ENCODE measurements at regions not wholly inside any gene's neighbourhood (a gene's known extent, or its start where the extent isn't known, plus 50 kb on each side); places are given as distances from the start of the nearest gene placed in this dataset.

GRCh38 chr6:63371104-63371715, 51.4 kb upstream of the LGSN start:
- Histone ChIP-seq H3K4me1 (ENCODE audit: insufficient read depth, low read length) (no peaks in the 10 kb centered on the region), H3K9me3 (ENCODE audit: low read length) (no peaks in the 10 kb centered on the region), H3K27me3 (ENCODE audit: insufficient read depth, low read length, poor library complexity, severe bottlenecking) (no peaks in the 10 kb centered on the region), H3K4me3 (ENCODE audit: low read length) (no peak overlapping the region), H3K36me3 (ENCODE audit: insufficient read depth, low read length) (no peaks in the 10 kb centered on the region), H3K27ac (ENCODE audit: low read depth, low read length) (no peak overlapping the region)
- Mint-ChIP-seq H3K4me1 (no peaks in the 10 kb centered on the region), H3K27me3 (no peaks in the 10 kb centered on the region), H3K27ac (no peak overlapping the region), H3K36me3 (no peaks in the 10 kb centered on the region), H3K4me3 (no peak overlapping the region), H3K9me3 (peaks cover 3 to 17% (median 8%) of the 10 kb centered on the region in 5 donors)
- ChIA-PET CTCF (no interaction called here), POLR2A (no interaction called here)
- DNase-seq, result no peak

GRCh38 chr6:63372951-63373533, 53.3 kb upstream of the LGSN start:
- H3K9me3 ChIP-seq (ENCODE audit: low read length), result no peaks in the 10 kb centered on the region
- Mint-ChIP-seq H3K9me3 (peaks cover 3 to 17% (median 8%) of the 10 kb centered on the region in 5 donors), H3K4me3 (no peak overlapping the region), H3K27me3 (no peaks in the 10 kb centered on the region), H3K4me1 (no peaks in the 10 kb centered on the region), H3K27ac (no peak overlapping the region), H3K36me3 (no peaks in the 10 kb centered on the region)
- no peaks in the 10 kb centered on the region for H3K4me1 ChIP-seq (ENCODE audit: insufficient read depth, low read length)
- H3K4me3 ChIP-seq (ENCODE audit: low read length), result no peak overlapping the region
- H3K36me3 ChIP-seq (ENCODE audit: insufficient read depth, low read length), result no peaks in the 10 kb centered on the region
- ChIA-PET CTCF (no interaction called here), POLR2A (no interaction called here)
- no peak overlapping the region for H3K27ac ChIP-seq (ENCODE audit: low read depth, low read length)
- DNase-seq, result no peak
- no peaks in the 10 kb centered on the region for H3K27me3 ChIP-seq (ENCODE audit: insufficient read depth, low read length, poor library complexity, severe bottlenecking)

GRCh38 chr6:63389191-63389844, 69.5 kb upstream of the LGSN start:
- Histone ChIP-seq H3K4me3 (ENCODE audit: low read length) (no peak overlapping the region), H3K36me3 (ENCODE audit: insufficient read depth, low read length) (no peaks in the 10 kb centered on the region), H3K9me3 (ENCODE audit: low read length) (no peaks in the 10 kb centered on the region), H3K27ac (ENCODE audit: low read depth, low read length) (no peak overlapping the region), H3K4me1 (ENCODE audit: insufficient read depth, low read length) (no peaks in the 10 kb centered on the region), H3K27me3 (ENCODE audit: insufficient read depth, low read length, poor library complexity, severe bottlenecking) (no peaks in the 10 kb centered on the region)
- CTCF ChIA-PET, result no interaction called here
- H3K9me3 Mint-ChIP-seq, result peaks cover 0 to 5% (median 4%) of the 10 kb centered on the region in 5 donors
- H3K27ac Mint-ChIP-seq, result no peak overlapping the region
- H3K4me1 Mint-ChIP-seq, result no peaks in the 10 kb centered on the region
- no peaks in the 10 kb centered on the region for H3K36me3 Mint-ChIP-seq
- POLR2A ChIA-PET, result no interaction called here
- no peak overlapping the region for H3K4me3 Mint-ChIP-seq
- DNase-seq, result no peak
- H3K27me3 Mint-ChIP-seq, result peaks cover 0 to 2% of the 10 kb centered on the region in 2 donors

- no peak for DNase-seq
- H3K9me3 ChIP-seq (ENCODE audit: low read length), result no peaks in the 10 kb centered on the region
- Mint-ChIP-seq H3K9me3 (peaks cover 0 to 5% (median 4%) of the 10 kb centered on the region in 5 donors), H3K4me3 (no peak overlapping the region), H3K27me3 (peaks cover 0 to 2% of the 10 kb centered on the region in 2 donors), H3K27ac (no peak overlapping the region), H3K4me1 (no peaks in the 10 kb centered on the region), H3K36me3 (no peaks in the 10 kb centered on the region)
- CTCF ChIA-PET, result no interaction called here
- no peak overlapping the region for H3K4me3 ChIP-seq (ENCODE audit: low read length)
- POLR2A ChIA-PET, result no interaction called here
- no peaks in the 10 kb centered on the region for H3K36me3 ChIP-seq (ENCODE audit: insufficient read depth, low read length)
- no peaks in the 10 kb centered on the region for H3K27me3 ChIP-seq (ENCODE audit: insufficient read depth, low read length, poor library complexity, severe bottlenecking)
- H3K27ac ChIP-seq (ENCODE audit: low read depth, low read length), result no peak overlapping the region
- no peaks in the 10 kb centered on the region for H3K4me1 ChIP-seq (ENCODE audit: insufficient read depth, low read length)
Measured at GRCh38 chr6:63391203-63391970, 71.6 kb upstream of the LGSN start.

GRCh38 chr6:63392092-63392724, 72.4 kb upstream of the LGSN start:
- no peak overlapping the region for H3K27ac Mint-ChIP-seq

GRCh38 chr6:63394656-63395308, 75.0 kb upstream of the LGSN start:
- POLR2A ChIA-PET, result no interaction called here
- H3K36me3 Mint-ChIP-seq, result no peaks in the 10 kb centered on the region
- CTCF ChIA-PET, result no interaction called here
- no peak overlapping the region for H3K27ac ChIP-seq (ENCODE audit: low read depth, low read length)
- H3K4me1 Mint-ChIP-seq, result no peaks in the 10 kb centered on the region
- no peak overlapping the region for H3K4me3 Mint-ChIP-seq
- peaks cover 0 to 5% (median 4%) of the 10 kb centered on the region in 5 donors for H3K9me3 Mint-ChIP-seq
- H3K27me3 ChIP-seq (ENCODE audit: insufficient read depth, low read length, poor library complexity, severe bottlenecking), result no peaks in the 10 kb centered on the region
- DNase-seq, result no peak
- H3K4me3 ChIP-seq (ENCODE audit: low read length), result no peak overlapping the region
- peaks cover 0 to 2% of the 10 kb centered on the region in 2 donors for H3K27me3 Mint-ChIP-seq
- no peaks in the 10 kb centered on the region for H3K36me3 ChIP-seq (ENCODE audit: insufficient read depth, low read length)
- H3K4me1 ChIP-seq (ENCODE audit: insufficient read depth, low read length), result no peaks in the 10 kb centered on the region
- H3K9me3 ChIP-seq (ENCODE audit: low read length), result no peaks in the 10 kb centered on the region
- H3K27ac Mint-ChIP-seq, result no peak overlapping the region

More at GRCh38 chr6:63392092-63392724, 72.4 kb upstream of the LGSN start:
- Mint-ChIP-seq H3K27me3 (peaks cover 0 to 2% of the 10 kb centered on the region in 2 donors), H3K4me1 (no peaks in the 10 kb centered on the region), H3K4me3 (no peak overlapping the region), H3K9me3 (peaks cover 0 to 5% (median 4%) of the 10 kb centered on the region in 5 donors), H3K36me3 (no peaks in the 10 kb centered on the region)
- CTCF ChIA-PET, result no interaction called here
- Histone ChIP-seq H3K27ac (ENCODE audit: low read depth, low read length) (no peak overlapping the region), H3K27me3 (ENCODE audit: insufficient read depth, low read length, poor library complexity, severe bottlenecking) (no peaks in the 10 kb centered on the region), H3K36me3 (ENCODE audit: insufficient read depth, low read length) (no peaks in the 10 kb centered on the region), H3K4me3 (ENCODE audit: low read length) (no peak overlapping the region), H3K9me3 (ENCODE audit: low read length) (no peaks in the 10 kb centered on the region), H3K4me1 (ENCODE audit: insufficient read depth, low read length) (no peaks in the 10 kb centered on the region)
- POLR2A ChIA-PET, result no interaction called here
- DNase-seq, result no peak

GRCh38 chr6:63395381-63395780, 75.6 kb upstream of the LGSN start:
- H3K4me1 ChIP-seq (ENCODE audit: insufficient read depth, low read length), result no peaks in the 10 kb centered on the region

More at GRCh38 chr6:63395381-63395780, 75.6 kb upstream of the LGSN start:
- POLR2A ChIA-PET, result no interaction called here
- no peaks in the 10 kb centered on the region for H3K4me1 Mint-ChIP-seq
- H3K27ac Mint-ChIP-seq, result no peak overlapping the region
- H3K4me3 Mint-ChIP-seq, result no peak overlapping the region
- CTCF ChIA-PET, result no interaction called here
- H3K27ac ChIP-seq (ENCODE audit: low read depth, low read length), result no peak overlapping the region
- no peak overlapping the region for H3K4me3 ChIP-seq (ENCODE audit: low read length)
- H3K9me3 ChIP-seq (ENCODE audit: low read length), result no peaks in the 10 kb centered on the region
- H3K36me3 Mint-ChIP-seq, result no peaks in the 10 kb centered on the region
- H3K9me3 Mint-ChIP-seq, result peaks cover 0 to 5% (median 4%) of the 10 kb centered on the region in 5 donors
- no peaks in the 10 kb centered on the region for H3K36me3 ChIP-seq (ENCODE audit: insufficient read depth, low read length)
- H3K27me3 ChIP-seq (ENCODE audit: insufficient read depth, low read length, poor library complexity, severe bottlenecking), result no peaks in the 10 kb centered on the region
- no peak for DNase-seq
- H3K27me3 Mint-ChIP-seq, result peaks cover 0 to 2% of the 10 kb centered on the region in 2 donors

Measured in CD8-positive, alpha-beta memory T cell (primary cell).